ENCODE measurements at regions not wholly inside any gene's neighbourhood (a gene's known extent, or its start where the extent isn't known, plus 50 kb on each side); places are given as distances from the start of the nearest gene placed in this dataset.

- Histone ChIP-seq H3K36me3 (ENCODE audit: control insufficient read depth, insufficient read depth, low read length) (no peaks in the 10 kb centered on the region), H3K4me3 (replicated peaks; ENCODE audit: low read depth, low read length) (peak overlapping the region; percentile 60), H3K27me3 (replicated peaks; ENCODE audit: control insufficient read depth, insufficient read depth, low read length) (peaks cover 2% of the 10 kb centered on the region; the same call in 1 of the 2 replicates)
- DNase-seq (ENCODE audit: extremely low read depth, insufficient read length), result no peak
- TF ChIP-seq, protein P1, sequence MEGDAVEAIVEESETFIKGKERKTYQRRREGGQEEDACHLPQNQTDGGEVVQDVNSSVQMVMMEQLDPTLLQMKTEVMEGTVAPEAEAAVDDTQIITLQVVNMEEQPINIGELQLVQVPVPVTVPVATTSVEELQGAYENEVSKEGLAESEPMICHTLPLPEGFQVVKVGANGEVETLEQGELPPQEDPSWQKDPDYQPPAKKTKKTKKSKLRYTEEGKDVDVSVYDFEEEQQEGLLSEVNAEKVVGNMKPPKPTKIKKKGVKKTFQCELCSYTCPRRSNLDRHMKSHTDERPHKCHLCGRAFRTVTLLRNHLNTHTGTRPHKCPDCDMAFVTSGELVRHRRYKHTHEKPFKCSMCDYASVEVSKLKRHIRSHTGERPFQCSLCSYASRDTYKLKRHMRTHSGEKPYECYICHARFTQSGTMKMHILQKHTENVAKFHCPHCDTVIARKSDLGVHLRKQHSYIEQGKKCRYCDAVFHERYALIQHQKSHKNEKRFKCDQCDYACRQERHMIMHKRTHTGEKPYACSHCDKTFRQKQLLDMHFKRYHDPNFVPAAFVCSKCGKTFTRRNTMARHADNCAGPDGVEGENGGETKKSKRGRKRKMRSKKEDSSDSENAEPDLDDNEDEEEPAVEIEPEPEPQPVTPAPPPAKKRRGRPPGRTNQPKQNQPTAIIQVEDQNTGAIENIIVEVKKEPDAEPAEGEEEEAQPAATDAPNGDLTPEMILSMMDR (IDR thresholded peaks at IDR 0.05; ENCODE audit: insufficient read depth, low read length, poor library complexity, severe bottlenecking), result no peak
Observed at GRCh38 chr3:43998370-43998835, 243.3 kb upstream of the TOPAZ1 start.

- Histone ChIP-seq H3K36me3 (ENCODE audit: control insufficient read depth, insufficient read depth, low read length) (no peaks in the 10 kb centered on the region), H3K4me3 (replicated peaks; ENCODE audit: low read depth, low read length) (peak overlapping the region; percentile 60), H3K27me3 (replicated peaks; ENCODE audit: control insufficient read depth, insufficient read depth, low read length) (peaks cover 2% of the 10 kb centered on the region; the same call in 1 of the 2 replicates)
- DNase-seq (ENCODE audit: extremely low read depth, insufficient read length), result peak; percentile 77
- TF ChIP-seq, protein P1 (IDR thresholded peaks at IDR 0.05; ENCODE audit: insufficient read depth, low read length, poor library complexity, severe bottlenecking), result no peak
Observed at GRCh38 chr3:43998836-43999727, 242.6 kb upstream of the TOPAZ1 start.

DNA sequence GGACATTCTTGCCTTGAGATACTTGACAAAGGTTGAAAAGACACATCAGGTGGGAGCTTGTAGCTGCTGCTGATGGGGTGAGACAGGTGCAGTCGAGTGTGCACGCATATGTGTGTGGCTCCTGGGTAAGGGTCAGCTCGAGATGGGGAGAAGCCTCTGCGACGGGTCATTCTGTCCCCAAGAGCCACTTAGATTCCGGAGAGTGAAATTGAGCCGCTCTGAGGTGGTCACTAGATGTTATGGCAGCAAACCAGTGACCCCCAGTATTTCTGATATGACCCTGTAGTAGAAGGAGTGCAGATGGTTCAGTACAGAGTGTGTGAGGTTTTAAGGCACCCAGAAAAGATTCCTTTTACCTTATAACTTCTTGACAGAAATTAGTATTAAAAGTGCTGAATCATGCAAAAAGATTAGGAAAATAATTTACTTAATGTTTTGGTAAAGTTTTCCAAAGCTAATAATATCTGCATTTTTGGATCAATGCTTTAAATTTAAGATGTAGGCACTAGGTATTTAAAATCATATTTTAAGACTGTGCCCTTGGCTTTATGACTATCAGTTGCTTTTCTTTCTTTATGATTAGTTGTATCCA is 241.9 kb upstream of the TOPAZ1 start:
- H3K27me3 ChIP-seq (replicated peaks; ENCODE audit: control insufficient read depth, insufficient read depth, low read length), result peaks cover 2% of the 10 kb centered on the region; the same call in 1 of the 2 replicates

GRCh38 chr3:44000586-44000985 is 241.1 kb upstream of the TOPAZ1 start:
- H3K4me3 ChIP-seq (replicated peaks; ENCODE audit: low read depth, low read length), result peak overlapping the region; percentile 32
- DNase-seq (ENCODE audit: extremely low read depth, insufficient read length), result no peak
- TF ChIP-seq, protein P1 (IDR thresholded peaks at IDR 0.05; ENCODE audit: insufficient read depth, low read length, poor library complexity, severe bottlenecking), result no peak
- peaks cover 2% of the 10 kb centered on the region; the same call in 1 of the 2 replicates for H3K27me3 ChIP-seq (replicated peaks; ENCODE audit: control insufficient read depth, insufficient read depth, low read length)
- no peaks in the 10 kb centered on the region for H3K36me3 ChIP-seq (ENCODE audit: control insufficient read depth, insufficient read depth, low read length)

More for the DNA sequence above, 241.9 kb upstream of the TOPAZ1 start:
- H3K4me3 ChIP-seq (replicated peaks; ENCODE audit: low read depth, low read length), result peak overlapping the region; percentile 60
- no peak for DNase-seq (ENCODE audit: extremely low read depth, insufficient read length)
- TF ChIP-seq, protein P1 (IDR thresholded peaks at IDR 0.05; ENCODE audit: insufficient read depth, low read length, poor library complexity, severe bottlenecking), result no peak
- no peaks in the 10 kb centered on the region for H3K36me3 ChIP-seq (ENCODE audit: control insufficient read depth, insufficient read depth, low read length)

DNA sequence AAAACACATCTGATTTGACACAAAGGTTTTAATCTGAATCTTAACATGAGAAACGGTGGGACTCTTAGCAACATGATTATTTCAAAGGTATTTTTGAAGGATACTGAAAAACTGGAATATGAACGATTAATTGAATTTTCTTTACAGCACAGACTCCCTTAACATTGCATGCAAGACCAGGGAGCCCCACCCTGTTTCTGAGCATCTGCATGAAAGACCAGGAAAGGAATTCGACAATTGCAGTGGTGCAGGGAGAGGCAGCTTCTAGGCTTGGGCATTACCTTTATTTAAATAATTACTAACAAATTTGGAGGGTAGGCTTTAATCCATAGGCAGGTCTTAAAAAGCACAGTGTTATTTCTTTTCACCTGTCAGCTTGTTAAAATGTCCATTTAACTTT is 240.6 kb upstream of the TOPAZ1 start:
- peak overlapping the region; percentile 32 for H3K4me3 ChIP-seq (replicated peaks; ENCODE audit: low read depth, low read length)
- TF ChIP-seq, protein P1 (IDR thresholded peaks at IDR 0.05; ENCODE audit: insufficient read depth, low read length, poor library complexity, severe bottlenecking), result no peak
- H3K36me3 ChIP-seq (ENCODE audit: control insufficient read depth, insufficient read depth, low read length), result no peaks in the 10 kb centered on the region
- H3K27me3 ChIP-seq (replicated peaks; ENCODE audit: control insufficient read depth, insufficient read depth, low read length), result peaks cover 2% of the 10 kb centered on the region; the same call in 1 of the 2 replicates
- DNase-seq (ENCODE audit: extremely low read depth, insufficient read length), result no peak
